ENCODE measurements at regions not wholly inside any gene's neighbourhood (a gene's known extent, or its start where the extent isn't known, plus 50 kb on each side); places are given as distances from the start of the nearest gene placed in this dataset.
"Not testable (repeated sequence)": the region's sequence is repeated elsewhere in the genome, so short reads cannot be mapped to it uniquely, and the experiment has no call there.

DNA sequence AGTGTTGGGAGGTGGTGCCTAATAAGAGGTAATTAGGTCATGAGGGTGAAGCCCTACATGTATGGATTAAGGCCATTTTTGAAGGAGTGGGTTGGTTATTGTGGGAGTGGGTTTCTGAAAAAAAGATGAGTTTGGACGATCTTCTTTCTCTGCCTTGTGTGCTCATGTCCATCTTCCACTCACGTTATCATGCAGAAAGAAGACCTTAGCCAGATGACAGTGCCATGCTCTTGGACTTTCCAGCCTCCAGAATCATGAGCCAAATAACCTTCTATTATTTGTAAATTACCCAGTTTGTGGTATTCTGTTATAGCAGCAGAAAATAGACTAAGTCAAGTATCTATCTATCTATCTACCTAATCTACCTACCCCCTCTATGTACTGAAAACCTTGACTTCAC is 71.9 kb downstream of the SDR9C7 start:
- intact Hi-C loops (cut with DNase I), result no loop called here
- WGBS (ENCODE audit: insufficient coverage, low coverage, low lambda C conversion rate, missing lambda C conversion rate), result 80% methylated on average over 2 of the region's 2 CpGs
- no peak for DNase-seq

GRCh38 chr12:56853392-56853978 is 80.7 kb downstream of the SDR9C7 start:
- H3K27me3 ChIP-seq; H3K4me3 ChIP-seq; H3K36me3 ChIP-seq; DNase-seq; H3K9me3 ChIP-seq; intact Hi-C loops (cut with DNase I); H3K4me1 ChIP-seq; H3K27ac ChIP-seq; ATAC-seq: not testable (repeated sequence)
- 63% methylated on average over 7 of the region's 8 CpGs for WGBS (ENCODE audit: insufficient coverage, low coverage, low lambda C conversion rate, missing lambda C conversion rate)

More for the DNA sequence above, 71.9 kb downstream of the SDR9C7 start:
- H3K4me3 ChIP-seq, result no peak overlapping the region
- H3K4me1 ChIP-seq, result peaks cover 0 to 11% (median 5%) of the 10 kb centered on the region in 4 donors
- no peaks in the 10 kb centered on the region for H3K27me3 ChIP-seq
- peaks cover 0 to 24% (median 11%) of the 10 kb centered on the region in 4 donors for H3K9me3 ChIP-seq
- H3K36me3 ChIP-seq, result no peaks in the 10 kb centered on the region
- no peak overlapping the region for H3K27ac ChIP-seq
- TF ChIP-seq CTCF (IDR thresholded peaks at IDR 0.05) (no peak), POLR2A (IDR thresholded peaks at IDR 0.05) (no peak)
- ATAC-seq, result no peak

DNA sequence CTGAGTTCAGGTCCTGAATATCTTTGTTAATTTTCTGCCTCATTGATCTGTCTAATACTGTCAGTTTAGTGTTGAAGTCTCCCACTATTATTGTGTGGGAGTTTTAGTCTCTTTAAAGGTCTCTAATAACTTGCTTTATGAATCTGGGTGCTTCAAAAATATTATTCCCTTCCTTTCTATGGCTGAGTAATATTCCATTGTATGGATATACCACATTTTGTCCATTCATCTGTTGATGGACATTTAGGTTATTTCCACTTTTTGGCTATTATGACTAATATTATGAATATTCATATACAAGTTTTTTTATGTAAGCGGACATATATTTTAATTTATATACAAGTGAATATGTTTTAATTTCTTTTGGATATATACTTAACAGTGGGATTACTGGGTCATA is 82.7 kb downstream of the SDR9C7 start:
- Histone ChIP-seq H3K9me3 (no peaks in the 10 kb centered on the region), H3K4me1 (no peaks in the 10 kb centered on the region), H3K36me3 (no peaks in the 10 kb centered on the region), H3K4me3 (no peak overlapping the region), H3K27ac (no peak overlapping the region), H3K27me3 (no peaks in the 10 kb centered on the region)
- intact Hi-C loops (cut with DNase I), result no loop called here
- TF ChIP-seq CTCF (IDR thresholded peaks at IDR 0.05), result no peak
- TF ChIP-seq POLR2A (IDR thresholded peaks at IDR 0.05), result no peak
- DNase-seq, result no peak
- no peak for ATAC-seq
- WGBS (ENCODE audit: insufficient coverage, low coverage, low lambda C conversion rate, missing lambda C conversion rate), result 100% methylated on average over 1 of the region's 1 CpG

GRCh38 chr12:56840922-56841321 is 77.8 kb downstream of the HSD17B6 start:
- TF ChIP-seq POLR2A (IDR thresholded peaks at IDR 0.05) (no peak), CTCF (IDR thresholded peaks at IDR 0.05) (no peak)
- Histone ChIP-seq H3K27me3 (no peaks in the 10 kb centered on the region), H3K27ac (peak overlapping the region in 1 of 3 donors; percentile 26), H3K4me3 (no peak overlapping the region), H3K36me3 (no peaks in the 10 kb centered on the region), H3K9me3 (no peaks in the 10 kb centered on the region), H3K4me1 (peaks cover 0 to 45% (median 11%) of the 10 kb centered on the region in 4 donors)
- 78% methylated on average over 4 of the region's 8 CpGs for WGBS (ENCODE audit: insufficient coverage, low coverage, low lambda C conversion rate, missing lambda C conversion rate)
- intact Hi-C loops (cut with DNase I), result no loop called here
- DNase-seq, result no peak
- ATAC-seq, result no peak

GRCh38 chr12:56839915-56840325 is 76.8 kb downstream of the HSD17B6 start:
- TF ChIP-seq POLR2A (IDR thresholded peaks at IDR 0.05), result no peak
- peak; percentile 61 to 77 (median 72) for TF ChIP-seq CTCF (IDR thresholded peaks at IDR 0.05)
- no peak overlapping the region for H3K4me3 ChIP-seq
- no peaks in the 10 kb centered on the region for H3K9me3 ChIP-seq
- peak overlapping the region in 1 of 3 donors; percentile 49 for H3K27ac ChIP-seq
- ATAC-seq (peak; percentile 87 to 93 (median 91)), DNase-seq (peak; percentile 54 to 79 (median 63))
- no peaks in the 10 kb centered on the region for H3K36me3 ChIP-seq
- peaks cover 0 to 45% (median 11%) of the 10 kb centered on the region in 4 donors for H3K4me1 ChIP-seq
- intact Hi-C loops (cut with DNase I), result no loop called here
- H3K27me3 ChIP-seq, result no peaks in the 10 kb centered on the region
- WGBS (ENCODE audit: insufficient coverage, low coverage, low lambda C conversion rate, missing lambda C conversion rate), result no CpG with 5 or more reads among the region's 1 CpG
